ENCODE measurements at regions not wholly inside any gene's neighbourhood (a gene's known extent, or its start where the extent isn't known, plus 50 kb on each side); places are given as distances from the start of the nearest gene placed in this dataset.

GRCh38 chr5:60243713-60244112 is 350.2 kb upstream of the PDE4D start:
- TF ChIP-seq SREBF2 (IDR thresholded peaks at IDR 0.05; ENCODE audit: low read length) (no peak), JUND (IDR thresholded peaks at IDR 0.05; ENCODE audit: low read depth, low read length) (no peak)
